ENCODE measurements at regions not wholly inside any gene's neighbourhood (a gene's known extent, or its start where the extent isn't known, plus 50 kb on each side); places are given as distances from the start of the nearest gene placed in this dataset.

DNA sequence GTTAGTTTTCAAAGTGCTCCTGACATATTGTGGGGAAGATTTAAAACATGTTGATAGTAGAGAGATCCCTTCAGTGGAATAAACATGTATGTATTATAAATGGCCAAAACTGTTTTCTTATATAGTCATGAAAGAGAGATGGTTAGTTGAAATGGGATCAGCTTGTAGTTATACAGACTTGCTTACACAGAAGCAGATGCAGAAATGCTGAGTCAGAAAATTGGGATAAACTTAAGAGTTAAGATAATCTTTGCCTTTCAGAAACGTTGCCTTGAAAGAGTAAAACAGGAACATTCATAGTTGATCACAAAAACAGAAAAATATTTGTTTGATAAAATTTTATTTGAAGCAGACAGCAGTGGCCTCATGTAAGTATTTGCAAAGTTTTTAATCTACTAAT lies 433.2 kb upstream of the BCHE start:
- no peak for TF ChIP-seq CTCF (conservative IDR thresholded peaks at IDR 0.05; ENCODE audit: low read depth, low read length)
- no peak for TF ChIP-seq EZH2 (IDR thresholded peaks at IDR 0.05; ENCODE audit: low read length, unreplicated experiment)
